ENCODE measurements at regions not wholly inside any gene's neighbourhood (a gene's known extent, or its start where the extent isn't known, plus 50 kb on each side); places are given as distances from the start of the nearest gene placed in this dataset.
"Not testable (repeated sequence)": the region's sequence is repeated elsewhere in the genome, so short reads cannot be mapped to it uniquely, and the experiment has no call there.

- intact Hi-C loops (cut with micrococcal nuclease), result no loop called here
- no peak overlapping the region for H3K27ac ChIP-seq (ENCODE audit: low read depth, low read length)
- H3K9me3 ChIP-seq (ENCODE audit: control insufficient read depth in 1 of 2, low read length in 2 of 2), result no peaks in the 10 kb centered on the region
- Mint-ChIP-seq H3K9me3 (peaks cover 0 to 3% (median 0%) of the 10 kb centered on the region in 8 donors), H3K36me3 (no peaks in the 10 kb centered on the region), H3K4me3 (no peak overlapping the region), H3K4me1 (no peaks in the 10 kb centered on the region), H3K27me3 (no peaks in the 10 kb centered on the region), H3K27ac (no peak overlapping the region)
- ChIA-PET CTCF (ENCODE audit: partially characterized antibody) (no interaction called here), POLR2A (ENCODE audit: partially characterized antibody) (no interaction called here)
- H3K4me3 ChIP-seq (ENCODE audit: low read length in 2 of 2), result no peak overlapping the region
- H3K27me3 ChIP-seq (ENCODE audit: insufficient read depth, low read length), result no peaks in the 10 kb centered on the region
- no peak for DNase-seq
- no peaks in the 10 kb centered on the region for H3K36me3 ChIP-seq (ENCODE audit: insufficient read depth, low read length)
- no peaks in the 10 kb centered on the region for H3K4me1 ChIP-seq (ENCODE audit: insufficient read depth, low read length)
Measured at GRCh38 chr5:120162321-120162720, 301.8 kb upstream of the PRR16 start.

- Mint-ChIP-seq H3K9me3 (peaks cover 0 to 3% (median 0%) of the 10 kb centered on the region in 8 donors), H3K27me3 (no peaks in the 10 kb centered on the region), H3K4me1 (no peaks in the 10 kb centered on the region), H3K36me3 (no peaks in the 10 kb centered on the region), H3K27ac (no peak overlapping the region), H3K4me3 (no peak overlapping the region)
- Histone ChIP-seq H3K4me3 (ENCODE audit: low read length in 2 of 2) (no peak overlapping the region), H3K27me3 (ENCODE audit: insufficient read depth, low read length) (no peaks in the 10 kb centered on the region), H3K27ac (ENCODE audit: low read depth, low read length) (no peak overlapping the region), H3K36me3 (ENCODE audit: insufficient read depth, low read length) (no peaks in the 10 kb centered on the region), H3K4me1 (ENCODE audit: insufficient read depth, low read length) (no peaks in the 10 kb centered on the region), H3K9me3 (ENCODE audit: control insufficient read depth in 1 of 2, low read length in 2 of 2) (no peaks in the 10 kb centered on the region)
- ChIA-PET CTCF (ENCODE audit: partially characterized antibody) (no interaction called here), POLR2A (ENCODE audit: partially characterized antibody) (no interaction called here)
- intact Hi-C loops (cut with micrococcal nuclease), result no loop called here
- no peak for DNase-seq
Measured at GRCh38 chr5:120164037-120164436, 300.1 kb upstream of the PRR16 start.

- peaks cover 0 to 3% (median 0%) of the 10 kb centered on the region in 8 donors for H3K9me3 Mint-ChIP-seq
- H3K4me3 Mint-ChIP-seq, result no peak overlapping the region
- H3K27ac Mint-ChIP-seq, result no peak overlapping the region
- DNase-seq, result no peak
- CTCF ChIA-PET (ENCODE audit: partially characterized antibody), result no interaction called here
- no peaks in the 10 kb centered on the region for H3K4me1 Mint-ChIP-seq
- no peaks in the 10 kb centered on the region for H3K36me3 Mint-ChIP-seq
- POLR2A ChIA-PET (ENCODE audit: partially characterized antibody), result no interaction called here
- no peaks in the 10 kb centered on the region for H3K36me3 ChIP-seq (ENCODE audit: insufficient read depth, low read length)
- no peaks in the 10 kb centered on the region for H3K27me3 Mint-ChIP-seq
- H3K9me3 ChIP-seq (ENCODE audit: control insufficient read depth in 1 of 2, low read length in 2 of 2), result no peaks in the 10 kb centered on the region
- H3K4me3 ChIP-seq (ENCODE audit: low read length in 2 of 2), result no peak overlapping the region
- H3K4me1 ChIP-seq (ENCODE audit: insufficient read depth, low read length), result no peaks in the 10 kb centered on the region
- no peaks in the 10 kb centered on the region for H3K27me3 ChIP-seq (ENCODE audit: insufficient read depth, low read length)
- H3K27ac ChIP-seq (ENCODE audit: low read depth, low read length), result no peak overlapping the region
- intact Hi-C loops (cut with micrococcal nuclease), result no loop called here
Measured at GRCh38 chr5:120164986-120165385, 299.1 kb upstream of the PRR16 start.

GRCh38 chr5:120173125-120173524 lies 291.0 kb upstream of the PRR16 start:
- Histone ChIP-seq H3K4me3 (ENCODE audit: low read length in 2 of 2) (no peak overlapping the region), H3K4me1 (ENCODE audit: insufficient read depth, low read length) (no peaks in the 10 kb centered on the region), H3K36me3 (ENCODE audit: insufficient read depth, low read length) (no peaks in the 10 kb centered on the region), H3K27ac (ENCODE audit: low read depth, low read length) (no peak overlapping the region), H3K9me3 (ENCODE audit: control insufficient read depth in 1 of 2, low read length in 2 of 2) (no peaks in the 10 kb centered on the region), H3K27me3 (ENCODE audit: insufficient read depth, low read length) (no peaks in the 10 kb centered on the region)
- DNase-seq, result no peak
- Mint-ChIP-seq H3K9me3 (no peaks in the 10 kb centered on the region), H3K4me3 (no peak overlapping the region), H3K27ac (no peak overlapping the region), H3K36me3 (no peaks in the 10 kb centered on the region), H3K27me3 (no peaks in the 10 kb centered on the region), H3K4me1 (no peaks in the 10 kb centered on the region)
- ChIA-PET POLR2A (ENCODE audit: partially characterized antibody) (no interaction called here), CTCF (ENCODE audit: partially characterized antibody) (no interaction called here)
- intact Hi-C loops (cut with micrococcal nuclease), result no loop called here

GRCh38 chr5:120174089-120174488 lies 290.0 kb upstream of the PRR16 start:
- Histone ChIP-seq H3K9me3 (ENCODE audit: control insufficient read depth in 1 of 2, low read length in 2 of 2) (no peaks in the 10 kb centered on the region), H3K27ac (ENCODE audit: low read depth, low read length) (no peak overlapping the region), H3K27me3 (ENCODE audit: insufficient read depth, low read length) (no peaks in the 10 kb centered on the region), H3K4me1 (ENCODE audit: insufficient read depth, low read length) (no peaks in the 10 kb centered on the region), H3K4me3 (ENCODE audit: low read length in 2 of 2) (no peak overlapping the region), H3K36me3 (ENCODE audit: insufficient read depth, low read length) (no peaks in the 10 kb centered on the region)
- Mint-ChIP-seq H3K4me3 (no peak overlapping the region), H3K4me1 (no peaks in the 10 kb centered on the region), H3K9me3 (peaks cover 0 to 2% (median 0%) of the 10 kb centered on the region in 8 donors), H3K27me3 (no peaks in the 10 kb centered on the region), H3K27ac (no peak overlapping the region), H3K36me3 (no peaks in the 10 kb centered on the region)
- intact Hi-C loops (cut with micrococcal nuclease), result no loop called here
- CTCF ChIA-PET (ENCODE audit: partially characterized antibody), result no interaction called here
- POLR2A ChIA-PET (ENCODE audit: partially characterized antibody), result no interaction called here
- DNase-seq, result no peak

GRCh38 chr5:120181238-120181637 lies 282.9 kb upstream of the PRR16 start:
- H3K4me3 Mint-ChIP-seq; DNase-seq; H3K27ac Mint-ChIP-seq; H3K27me3 ChIP-seq (ENCODE audit: insufficient read depth, low read length); H3K36me3 ChIP-seq (ENCODE audit: insufficient read depth, low read length); CTCF ChIA-PET (ENCODE audit: partially characterized antibody); H3K4me1 Mint-ChIP-seq; H3K27me3 Mint-ChIP-seq; intact Hi-C loops (cut with micrococcal nuclease); H3K9me3 ChIP-seq (ENCODE audit: control insufficient read depth in 1 of 2, low read length in 2 of 2); H3K27ac ChIP-seq (ENCODE audit: low read depth, low read length); H3K4me1 ChIP-seq (ENCODE audit: insufficient read depth, low read length); H3K4me3 ChIP-seq (ENCODE audit: low read length in 2 of 2); H3K36me3 Mint-ChIP-seq; POLR2A ChIA-PET (ENCODE audit: partially characterized antibody): not testable (repeated sequence)
- peaks cover 0 to 14% (median 3%) of the 10 kb centered on the region in 8 donors for H3K9me3 Mint-ChIP-seq

- H3K9me3 Mint-ChIP-seq; H3K27me3 ChIP-seq (ENCODE audit: insufficient read depth, low read length); H3K36me3 Mint-ChIP-seq; H3K4me1 Mint-ChIP-seq; CTCF ChIA-PET (ENCODE audit: partially characterized antibody); H3K36me3 ChIP-seq (ENCODE audit: insufficient read depth, low read length); H3K27me3 Mint-ChIP-seq; H3K9me3 ChIP-seq (ENCODE audit: control insufficient read depth in 1 of 2, low read length in 2 of 2); H3K4me3 Mint-ChIP-seq; H3K4me3 ChIP-seq (ENCODE audit: low read length in 2 of 2); DNase-seq; H3K27ac Mint-ChIP-seq; POLR2A ChIA-PET (ENCODE audit: partially characterized antibody); H3K4me1 ChIP-seq (ENCODE audit: insufficient read depth, low read length); H3K27ac ChIP-seq (ENCODE audit: low read depth, low read length); intact Hi-C loops (cut with micrococcal nuclease): not testable (repeated sequence)
Measured at GRCh38 chr5:120194650-120195049, 269.4 kb upstream of the PRR16 start.

GRCh38 chr5:120199559-120199958 lies 264.5 kb upstream of the PRR16 start:
- H3K36me3 Mint-ChIP-seq, result no peaks in the 10 kb centered on the region
- no peak overlapping the region for H3K27ac Mint-ChIP-seq
- H3K4me1 Mint-ChIP-seq, result no peaks in the 10 kb centered on the region
- POLR2A ChIA-PET (ENCODE audit: partially characterized antibody), result no interaction called here
- H3K36me3 ChIP-seq (ENCODE audit: insufficient read depth, low read length), result no peaks in the 10 kb centered on the region
- no peaks in the 10 kb centered on the region for H3K4me1 ChIP-seq (ENCODE audit: insufficient read depth, low read length)
- peaks cover 0 to 3% (median under 1%) of the 10 kb centered on the region in 8 donors for H3K9me3 Mint-ChIP-seq
- H3K4me3 ChIP-seq (ENCODE audit: low read length in 2 of 2), result no peak overlapping the region
- H3K27me3 ChIP-seq (ENCODE audit: insufficient read depth, low read length), result no peaks in the 10 kb centered on the region
- CTCF ChIA-PET (ENCODE audit: partially characterized antibody), result no interaction called here
- no peaks in the 10 kb centered on the region for H3K9me3 ChIP-seq (ENCODE audit: control insufficient read depth in 1 of 2, low read length in 2 of 2)
- intact Hi-C loops (cut with micrococcal nuclease), result no loop called here
- no peaks in the 10 kb centered on the region for H3K27me3 Mint-ChIP-seq
- DNase-seq, result no peak
- H3K27ac ChIP-seq (ENCODE audit: low read depth, low read length), result no peak overlapping the region
- H3K4me3 Mint-ChIP-seq, result no peak overlapping the region
